DMS153 treated with DMSO at 0.1 percent for 48 hours (cell line): ENCODE measurements at regions not wholly inside any gene's neighbourhood (a gene's known extent, or its start where the extent isn't known, plus 50 kb on each side); places are given as distances from the start of the nearest gene placed in this dataset.
A peak's percentile ranks its signal among the peaks of the same experiment; 100 is the strongest.

Source experiments
- DNase-seq: peaks from one replicate; lab custom pipeline; 2025; ENCODE audit not compliant: unreplicated experiment; lab: John Stamatoyannopoulos, UW

- no peak for DNase-seq
Measured at GRCh38 chr2:48135797-48136196, 178.7 kb upstream of the FOXN2 start.

GRCh38 chr2:48137829-48138228 is 176.7 kb upstream of the FOXN2 start:
- DNase-seq, result no peak

GRCh38 chr2:48138898-48139297 is 175.6 kb upstream of the FOXN2 start:
- no peak for DNase-seq

GRCh38 chr2:48140586-48140985 is 173.9 kb upstream of the FOXN2 start:
- DNase-seq, result no peak

- peak; percentile 42 for DNase-seq
Measured at GRCh38 chr2:48144777-48145176, 169.7 kb upstream of the FOXN2 start.

- no peak for DNase-seq
Measured at GRCh38 chr2:48145845-48146452, 168.5 kb upstream of the FOXN2 start.

GRCh38 chr2:48146552-48146951 is 167.9 kb upstream of the FOXN2 start:
- DNase-seq, result no peak

GRCh38 chr2:48147719-48148118 is 166.8 kb upstream of the FOXN2 start:
- DNase-seq, result no peak

- no peak for DNase-seq
Measured at GRCh38 chr2:48148841-48149430, 165.5 kb upstream of the FOXN2 start.

- DNase-seq, result no peak
Measured at GRCh38 chr2:48157150-48157549, 157.3 kb upstream of the FOXN2 start.

GRCh38 chr2:48161628-48162027 is 152.9 kb upstream of the FOXN2 start:
- no peak for DNase-seq

GRCh38 chr2:48162742-48163141 is 151.7 kb upstream of the FOXN2 start:
- DNase-seq, result no peak

- no peak for DNase-seq
Measured at GRCh38 chr2:48165070-48165753, 149.3 kb upstream of the FOXN2 start.

GRCh38 chr2:48169141-48169592 is 145.3 kb upstream of the FOXN2 start:
- DNase-seq, result no peak

GRCh38 chr2:48170281-48170680 is 144.2 kb upstream of the FOXN2 start:
- no peak for DNase-seq

GRCh38 chr2:48173141-48173540 is 141.3 kb upstream of the FOXN2 start:
- no peak for DNase-seq

- no peak for DNase-seq
Measured at GRCh38 chr2:48174503-48174902, 140.0 kb upstream of the FOXN2 start.

GRCh38 chr2:48175254-48175653 is 139.2 kb upstream of the FOXN2 start:
- no peak for DNase-seq

- no peak for DNase-seq
Measured at GRCh38 chr2:48175656-48176055, 138.8 kb upstream of the FOXN2 start.

- no peak for DNase-seq
Measured at GRCh38 chr2:48176876-48177275, 137.6 kb upstream of the FOXN2 start.

GRCh38 chr2:48178611-48179010 is 135.9 kb upstream of the FOXN2 start:
- DNase-seq, result no peak

- no peak for DNase-seq
Measured at GRCh38 chr2:48180557-48180956, 133.9 kb upstream of the FOXN2 start.
